Fibroblast of pulmonary artery (primary cell): ENCODE measurements at regions not wholly inside any gene's neighbourhood (a gene's known extent, or its start where the extent isn't known, plus 50 kb on each side); places are given as distances from the start of the nearest gene placed in this dataset.
"Not testable (repeated sequence)": the region's sequence is repeated elsewhere in the genome, so short reads cannot be mapped to it uniquely, and the experiment has no call there.

ENCODE experiments used
- DNase-seq: peaks from one replicate; pipeline ENCODE4 v3.0.0-alpha.2; 2010; ENCODE audit warnings: low read depth
- H3K4me3 ChIP-seq: replicated peaks from 2 replicates; pipeline ENCODE4 v1.5.1; 2011; ENCODE audit warnings: low read depth, mild to moderate bottlenecking, control low read depth, low read length, moderate library complexity
- TF ChIP-seq, protein P1 (sequence below): IDR thresholded peaks from 2 replicates; pipeline ENCODE4 v1.5.1; 2011; ENCODE audit warnings: mild to moderate bottlenecking, control low read depth, low read length, inconsistent platforms; ENCODE audit errors: missing control alignments

DNA sequence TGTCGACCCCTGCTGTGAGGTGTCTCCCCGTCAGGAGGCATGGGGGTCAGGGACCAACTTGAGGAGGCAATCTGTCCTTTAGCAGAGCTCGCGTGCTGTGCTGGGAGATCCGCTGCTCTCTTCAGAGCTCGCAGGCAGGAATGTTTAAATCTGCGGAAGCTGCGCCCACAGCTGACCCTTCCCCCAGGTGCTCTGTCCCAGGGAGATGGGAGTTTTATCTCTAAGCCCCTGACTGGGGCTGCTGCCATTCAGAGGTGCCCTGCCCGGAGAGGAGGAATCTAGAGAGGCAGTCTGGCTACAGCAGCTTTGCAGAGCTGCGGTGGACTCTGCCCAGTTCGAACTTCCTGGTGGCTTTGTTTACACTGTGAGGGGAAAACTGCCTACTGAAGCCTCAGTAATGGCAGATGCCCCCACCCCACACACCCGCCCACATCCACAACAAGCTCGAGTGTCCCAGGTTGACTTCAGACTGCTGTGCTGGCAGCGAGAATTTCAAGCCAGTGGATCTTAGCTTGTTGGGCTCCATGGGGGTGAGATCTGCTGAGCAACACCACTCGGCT lies 133.1 kb downstream of the CENPC start:
- H3K4me3 ChIP-seq, DNase-seq: not testable (repeated sequence)

DNA sequence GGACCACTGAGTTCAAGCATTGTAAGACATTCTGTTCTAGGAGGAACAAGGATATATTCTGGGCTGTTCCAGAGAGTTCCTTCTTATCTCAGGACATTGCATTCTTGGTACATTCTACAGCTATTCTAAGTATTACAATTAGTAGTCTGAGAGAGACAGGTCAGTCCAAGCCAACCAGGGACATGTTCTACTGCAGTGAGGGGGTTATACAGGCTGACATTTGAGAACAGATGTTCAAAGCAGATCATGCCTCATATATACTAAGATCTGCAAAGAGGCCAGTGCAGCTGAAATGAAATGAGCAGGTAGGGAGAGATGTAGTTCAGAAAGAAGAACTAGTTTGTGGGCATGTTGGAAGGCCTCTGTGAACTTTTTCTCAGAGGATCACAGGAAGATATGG lies 142.0 kb downstream of the CENPC start:
- no peak for DNase-seq
- TF ChIP-seq, protein P1, sequence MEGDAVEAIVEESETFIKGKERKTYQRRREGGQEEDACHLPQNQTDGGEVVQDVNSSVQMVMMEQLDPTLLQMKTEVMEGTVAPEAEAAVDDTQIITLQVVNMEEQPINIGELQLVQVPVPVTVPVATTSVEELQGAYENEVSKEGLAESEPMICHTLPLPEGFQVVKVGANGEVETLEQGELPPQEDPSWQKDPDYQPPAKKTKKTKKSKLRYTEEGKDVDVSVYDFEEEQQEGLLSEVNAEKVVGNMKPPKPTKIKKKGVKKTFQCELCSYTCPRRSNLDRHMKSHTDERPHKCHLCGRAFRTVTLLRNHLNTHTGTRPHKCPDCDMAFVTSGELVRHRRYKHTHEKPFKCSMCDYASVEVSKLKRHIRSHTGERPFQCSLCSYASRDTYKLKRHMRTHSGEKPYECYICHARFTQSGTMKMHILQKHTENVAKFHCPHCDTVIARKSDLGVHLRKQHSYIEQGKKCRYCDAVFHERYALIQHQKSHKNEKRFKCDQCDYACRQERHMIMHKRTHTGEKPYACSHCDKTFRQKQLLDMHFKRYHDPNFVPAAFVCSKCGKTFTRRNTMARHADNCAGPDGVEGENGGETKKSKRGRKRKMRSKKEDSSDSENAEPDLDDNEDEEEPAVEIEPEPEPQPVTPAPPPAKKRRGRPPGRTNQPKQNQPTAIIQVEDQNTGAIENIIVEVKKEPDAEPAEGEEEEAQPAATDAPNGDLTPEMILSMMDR = no peak

GRCh38 chr4:67401902-67402301 lies 143.4 kb downstream of the CENPC start:
- TF ChIP-seq, protein P1 = no peak
- no peak overlapping the region for H3K4me3 ChIP-seq
- DNase-seq = no peak

More for the DNA sequence above, 142.0 kb downstream of the CENPC start:
- H3K4me3 ChIP-seq = no peak overlapping the region

DNA sequence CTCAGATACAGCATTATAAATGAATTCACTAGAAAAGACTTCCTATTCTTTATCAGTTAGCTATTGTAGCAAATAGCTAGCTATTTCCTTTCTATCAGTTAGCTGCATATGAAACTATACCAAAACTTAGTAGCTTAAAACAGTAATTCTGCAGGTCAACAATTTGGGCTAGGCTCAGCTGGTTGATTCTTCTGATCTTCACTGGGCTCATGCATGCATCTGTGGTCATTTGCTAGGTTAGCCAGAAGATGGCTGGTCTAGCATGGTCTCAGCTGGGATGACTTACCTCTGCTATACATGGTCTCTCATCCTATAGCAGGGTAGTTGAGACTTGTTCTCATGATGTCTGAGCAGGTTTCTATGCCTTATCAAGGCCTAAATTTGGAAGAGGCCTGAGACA lies 147.4 kb downstream of the CENPC start:
- H3K4me3 ChIP-seq = no peak overlapping the region
- TF ChIP-seq, protein P1 = no peak
- DNase-seq = no peak

- TF ChIP-seq, protein P1 = no peak
Measured at GRCh38 chr4:67397031-67397430, 148.3 kb downstream of the CENPC start.

GRCh38 chr4:67396008-67396407 lies 149.3 kb downstream of the CENPC start:
- H3K4me3 ChIP-seq = no peak overlapping the region
- no peak for DNase-seq
- TF ChIP-seq, protein P1 = no peak

More at GRCh38 chr4:67397031-67397430, 148.3 kb downstream of the CENPC start:
- no peak for DNase-seq
- H3K4me3 ChIP-seq = no peak overlapping the region

- DNase-seq = no peak
- TF ChIP-seq, protein P1 = no peak
- H3K4me3 ChIP-seq = no peak overlapping the region
Measured at GRCh38 chr4:67394879-67395278, 150.4 kb downstream of the CENPC start.
